ENCODE measurements at regions not wholly inside any gene's neighbourhood (a gene's known extent, or its start where the extent isn't known, plus 50 kb on each side); places are given as distances from the start of the nearest gene placed in this dataset.

- H3K9me3 ChIP-seq (ENCODE audit: low read length): no peaks in the 10 kb centered on the region
- no peak overlapping the region for H3K9ac ChIP-seq (ENCODE audit: low read length)
- H3K4me1 ChIP-seq (ENCODE audit: insufficient read depth, low read length): no peaks in the 10 kb centered on the region
- no peaks in the 10 kb centered on the region for H3F3A ChIP-seq (ENCODE audit: low read length, unreplicated experiment)
- H3K9me2 ChIP-seq (replicated peaks; ENCODE audit: low read length): no peaks in the 10 kb centered on the region
- DNase-seq: no peak
- no peak overlapping the region for H2AFZ ChIP-seq (ENCODE audit: low read length)
- ATAC-seq: no peak
- no peaks in the 10 kb centered on the region for H4K20me1 ChIP-seq (ENCODE audit: low read length)
- ChIA-PET POLR2A (ENCODE audit: unreplicated experiment) (no interaction called here), CTCF (no interaction called here)
- H3K79me2 ChIP-seq (ENCODE audit: low read length): no peaks in the 10 kb centered on the region
- no TSS peak for BruUV-seq (replicated peaks)
- H3K27me3 ChIP-seq (ENCODE audit: low read length): peaks cover 17% of the 10 kb centered on the region; the same call in 1 of the 2 replicates
- TF ChIP-seq EZH2 (IDR thresholded peaks at IDR 0.05; ENCODE audit: low read length, unreplicated experiment) (no peak), EZH2phosphoT487 (IDR thresholded peaks at IDR 0.05; ENCODE audit: borderline replicate concordance, low read length) (no peak), CTCF (conservative IDR thresholded peaks at IDR 0.05; ENCODE audit: low read depth, low read length) (no peak)
- H3K27ac ChIP-seq (ENCODE audit: low read length): no peak overlapping the region
- H3K4me2 ChIP-seq (ENCODE audit: low read length): no peak overlapping the region
- H3K36me3 ChIP-seq (ENCODE audit: low read depth, low read length): no peaks in the 10 kb centered on the region
- intact Hi-C loops (cut with micrococcal nuclease): no loop called here
- no peak overlapping the region for H3K4me3 ChIP-seq (ENCODE audit: low read length)
Observed at GRCh38 chr6:167499161-167499660, 174.3 kb downstream of the TTLL2 start.

DNA sequence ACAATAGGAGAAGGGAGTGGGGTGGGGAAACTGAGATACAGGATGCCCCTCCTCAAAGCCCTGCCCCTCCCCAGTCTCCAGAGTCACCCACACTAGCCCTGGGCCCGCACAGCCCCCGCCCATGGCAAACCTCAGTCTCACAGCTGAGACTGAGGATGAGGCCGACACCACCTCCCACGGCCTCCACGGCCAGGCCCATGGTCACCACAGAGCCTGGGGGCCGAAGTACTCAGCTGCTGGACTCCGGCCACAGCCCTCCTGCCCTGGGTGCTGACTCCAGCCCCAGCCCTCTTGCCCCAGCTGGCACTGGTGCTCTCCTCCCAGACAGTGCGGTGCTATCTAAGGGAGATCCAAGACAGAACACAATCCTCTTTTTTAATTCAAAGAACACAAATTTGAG, 176.1 kb downstream of the TTLL2 start:
- Histone ChIP-seq H3K36me3 (ENCODE audit: low read depth, low read length) (no peaks in the 10 kb centered on the region), H2AFZ (ENCODE audit: low read length) (no peak overlapping the region), H3K9ac (ENCODE audit: low read length) (no peak overlapping the region), H3K27me3 (ENCODE audit: low read length) (peaks cover 9% of the 10 kb centered on the region; the same call in 1 of the 2 replicates), H3K9me3 (ENCODE audit: low read length) (no peaks in the 10 kb centered on the region), H3K79me2 (ENCODE audit: low read length) (no peaks in the 10 kb centered on the region), H3K4me3 (ENCODE audit: low read length) (no peak overlapping the region), H3K4me1 (ENCODE audit: insufficient read depth, low read length) (no peaks in the 10 kb centered on the region), H3K4me2 (ENCODE audit: low read length) (no peak overlapping the region), H3F3A (ENCODE audit: low read length, unreplicated experiment) (no peaks in the 10 kb centered on the region), H4K20me1 (ENCODE audit: low read length) (no peaks in the 10 kb centered on the region), H3K27ac (ENCODE audit: low read length) (no peak overlapping the region), H3K9me2 (replicated peaks; ENCODE audit: low read length) (no peaks in the 10 kb centered on the region)
- DNase-seq (no peak), ATAC-seq (no peak)
- POLR2A ChIA-PET (ENCODE audit: unreplicated experiment): no interaction called here
- CTCF ChIA-PET: no interaction called here
- BruUV-seq (replicated peaks): no TSS peak
- intact Hi-C loops (cut with micrococcal nuclease): no loop called here
- TF ChIP-seq EZH2phosphoT487 (IDR thresholded peaks at IDR 0.05; ENCODE audit: borderline replicate concordance, low read length) (no peak), CTCF (conservative IDR thresholded peaks at IDR 0.05; ENCODE audit: low read depth, low read length) (no peak), EZH2 (IDR thresholded peaks at IDR 0.05; ENCODE audit: low read length, unreplicated experiment) (no peak)

DNA sequence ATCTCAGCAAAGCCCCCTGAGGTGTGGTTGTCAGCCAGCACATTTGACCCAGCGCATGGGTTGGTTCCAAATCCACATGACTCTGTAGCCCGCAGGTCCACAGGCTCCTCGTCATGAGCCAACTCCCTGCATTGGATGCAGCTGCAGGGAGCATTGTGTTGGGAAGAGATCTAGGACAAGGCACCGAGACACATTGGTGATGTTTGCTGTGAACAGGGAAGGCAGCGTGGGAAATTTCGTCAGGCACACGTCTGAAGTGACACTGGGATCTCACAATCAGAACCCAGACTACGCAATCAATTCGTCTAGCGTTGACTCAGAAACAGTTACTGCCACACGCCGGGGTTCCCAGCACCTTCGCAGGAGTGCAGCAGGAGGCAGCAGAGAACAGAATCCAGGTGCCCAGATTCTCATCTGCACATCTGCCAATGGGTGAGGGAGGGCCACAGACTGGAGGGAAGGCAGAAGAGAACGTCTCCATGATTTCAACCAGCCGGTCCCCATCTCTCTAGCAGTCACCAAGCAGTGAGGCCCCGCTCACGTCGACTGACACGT, 177.0 kb downstream of the TTLL2 start:
- Histone ChIP-seq H4K20me1 (ENCODE audit: low read length) (no peaks in the 10 kb centered on the region), H3K36me3 (ENCODE audit: low read depth, low read length) (no peaks in the 10 kb centered on the region), H3K9me2 (replicated peaks; ENCODE audit: low read length) (no peaks in the 10 kb centered on the region), H3K27me3 (ENCODE audit: low read length) (peaks cover 5% of the 10 kb centered on the region; the same call in 1 of the 2 replicates), H3K9ac (ENCODE audit: low read length) (no peak overlapping the region), H3K27ac (ENCODE audit: low read length) (no peak overlapping the region), H2AFZ (ENCODE audit: low read length) (no peak overlapping the region), H3K79me2 (ENCODE audit: low read length) (no peaks in the 10 kb centered on the region), H3F3A (ENCODE audit: low read length, unreplicated experiment) (no peaks in the 10 kb centered on the region), H3K4me1 (ENCODE audit: insufficient read depth, low read length) (no peaks in the 10 kb centered on the region), H3K9me3 (ENCODE audit: low read length) (no peaks in the 10 kb centered on the region), H3K4me2 (ENCODE audit: low read length) (no peak overlapping the region), H3K4me3 (ENCODE audit: low read length) (no peak overlapping the region)
- intact Hi-C loops (cut with micrococcal nuclease): no loop called here
- CTCF ChIA-PET: no interaction called here
- DNase-seq: peak; percentile 18
- BruUV-seq (replicated peaks): no TSS peak
- ATAC-seq: no peak
- TF ChIP-seq EZH2phosphoT487 (IDR thresholded peaks at IDR 0.05; ENCODE audit: borderline replicate concordance, low read length) (no peak), CTCF (conservative IDR thresholded peaks at IDR 0.05; ENCODE audit: low read depth, low read length) (peak; percentile 35)
- POLR2A ChIA-PET (ENCODE audit: unreplicated experiment): no interaction called here
